ENCODE measurements at regions not wholly inside any gene's neighbourhood (a gene's known extent, or its start where the extent isn't known, plus 50 kb on each side); places are given as distances from the start of the nearest gene placed in this dataset.
"Not testable (repeated sequence)": the region's sequence is repeated elsewhere in the genome, so short reads cannot be mapped to it uniquely, and the experiment has no call there.

DNA sequence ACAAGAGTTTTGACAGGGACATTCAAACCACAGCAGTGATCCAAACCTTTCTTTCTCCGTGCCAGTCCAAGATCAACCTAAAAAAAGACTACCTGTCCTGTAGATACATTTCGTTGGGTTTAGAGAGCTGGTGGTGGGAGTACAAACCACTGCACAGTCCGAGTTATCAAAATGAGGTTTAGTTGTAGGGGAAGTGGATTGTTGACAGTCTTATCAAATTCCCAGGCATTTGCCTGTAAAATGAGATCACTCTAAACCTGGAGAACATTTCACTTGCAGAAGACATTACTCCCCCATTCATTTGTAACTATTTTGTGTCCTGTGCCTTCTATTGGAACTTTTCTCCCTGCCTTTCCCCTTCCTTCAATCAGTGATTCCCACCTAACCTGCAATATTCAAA, 469.6 kb upstream of the JARID2 start:
- no peak for DNase-seq

DNA sequence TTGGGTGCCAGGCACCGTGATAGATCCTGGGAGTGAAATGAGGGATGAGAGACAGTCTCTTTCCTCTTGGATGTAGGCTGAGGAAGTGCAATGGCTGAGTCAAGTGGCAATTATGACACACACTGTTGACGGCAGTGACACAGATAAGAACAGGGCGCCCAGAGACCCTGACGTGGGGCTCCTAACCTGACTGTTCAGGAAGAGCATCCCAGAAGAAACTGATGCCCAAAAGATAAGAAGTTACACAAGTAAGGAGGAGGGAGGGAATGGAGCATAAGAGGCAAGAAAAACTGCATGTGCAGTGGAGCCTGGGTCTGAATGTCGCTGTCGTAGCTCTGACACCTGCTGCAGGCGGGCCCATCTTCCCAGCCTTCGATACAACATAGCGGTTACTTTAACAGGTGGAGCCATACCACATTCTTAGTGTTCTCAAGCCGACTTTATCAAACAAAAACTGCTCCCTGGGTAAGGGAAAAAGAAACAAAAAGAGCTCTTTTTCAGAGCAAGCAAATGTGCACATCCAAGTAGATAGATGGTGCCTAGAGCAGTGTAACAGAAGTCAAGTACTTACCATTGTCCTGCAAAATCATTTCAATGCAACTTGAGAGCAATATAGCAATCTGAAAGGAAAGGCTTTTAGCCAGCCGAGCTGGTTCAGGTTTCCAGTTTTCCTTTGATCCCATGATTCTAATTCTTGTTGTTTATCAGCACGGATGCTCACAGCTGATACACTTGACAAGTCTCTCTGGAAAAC, 463.9 kb upstream of the JARID2 start:
- DNase-seq = no peak

DNA sequence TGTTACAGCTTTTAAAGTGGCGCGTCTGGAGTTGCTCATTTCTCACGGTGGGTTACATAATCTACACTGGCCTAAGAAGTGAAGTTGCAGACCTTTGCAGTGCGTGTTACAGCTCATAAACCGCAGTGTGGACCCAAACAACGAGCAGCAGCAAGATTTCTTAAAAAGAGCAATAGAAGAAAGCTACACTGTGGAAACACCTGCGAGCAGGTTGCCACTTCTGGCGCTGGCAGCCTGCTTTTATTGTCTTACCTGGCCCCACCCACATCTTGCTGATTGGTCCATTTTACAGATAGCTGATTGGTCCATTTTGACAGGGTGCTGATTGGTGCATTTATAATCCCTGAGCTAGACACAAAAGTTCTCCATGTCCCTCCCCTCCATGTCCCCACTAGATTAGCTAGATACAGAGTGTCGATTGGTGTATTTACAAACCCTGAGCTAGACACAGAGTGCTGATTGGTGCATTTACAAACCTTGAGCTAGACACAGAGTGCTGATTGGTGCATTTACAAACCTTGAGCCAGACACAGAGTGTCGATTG, 462.9 kb upstream of the JARID2 start:
- DNase-seq = not testable (repeated sequence)

DNA sequence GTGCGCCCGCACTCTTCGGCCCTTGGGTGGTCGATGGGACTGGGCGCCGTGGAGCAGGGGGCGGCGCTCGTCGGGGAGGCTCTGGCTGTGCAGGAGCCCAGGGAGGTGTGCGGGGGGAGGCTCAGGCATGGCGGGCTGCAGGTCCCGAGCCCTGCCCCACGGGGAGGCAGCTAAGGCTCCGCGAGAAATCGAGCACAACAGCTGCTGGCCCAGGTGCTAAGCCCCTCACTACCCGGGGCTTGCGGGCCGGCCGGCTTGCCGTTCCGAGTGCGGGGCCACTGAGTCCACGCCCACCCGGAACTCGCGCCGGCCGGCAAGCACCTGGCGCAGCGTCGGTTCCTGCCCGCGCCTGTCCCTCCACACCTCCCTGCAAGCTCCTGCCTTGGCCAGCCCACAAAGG, 462.3 kb upstream of the JARID2 start:
- DNase-seq = no peak

DNA sequence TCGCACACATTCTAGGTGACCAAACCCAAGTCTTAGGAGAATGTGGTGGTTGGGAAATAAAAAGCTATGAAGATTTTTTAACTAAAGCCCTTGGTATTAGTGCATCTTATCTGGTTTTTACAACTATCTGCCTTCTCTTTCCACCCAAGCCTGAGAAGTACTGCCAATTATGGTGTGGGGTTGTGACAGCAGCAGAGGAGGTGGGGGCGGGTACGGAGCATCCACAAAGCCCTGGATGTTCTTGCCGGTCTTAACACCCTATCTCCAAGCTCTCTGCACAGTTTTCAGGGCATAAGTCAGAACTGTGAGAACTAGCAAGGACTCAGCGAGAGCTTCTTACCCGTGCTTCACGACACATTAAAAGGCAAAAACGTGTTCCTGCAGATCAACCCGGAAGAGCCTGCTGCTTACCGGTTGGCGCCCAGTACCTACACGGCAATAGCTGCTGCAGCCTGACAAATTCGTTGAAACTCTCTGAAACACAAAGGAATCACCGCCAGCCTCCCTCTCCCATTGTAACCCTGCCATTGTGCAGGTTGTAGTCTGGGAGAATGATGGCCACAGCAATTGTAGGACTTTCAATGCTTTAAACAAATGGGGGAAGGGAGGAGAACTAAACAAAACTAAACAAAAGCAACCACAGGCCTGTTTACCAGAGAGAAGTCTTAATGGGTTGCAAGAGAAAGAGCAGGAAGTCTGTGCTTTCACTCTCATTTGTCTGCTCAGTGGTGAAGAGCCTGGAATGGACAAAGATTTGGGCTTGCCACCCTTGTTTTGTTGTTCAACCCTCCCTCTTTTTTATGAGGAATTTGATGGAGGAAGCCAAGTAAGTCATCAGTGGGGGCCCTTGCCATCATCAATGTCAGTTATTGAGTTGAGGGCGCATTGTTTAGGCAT, 461.0 kb upstream of the JARID2 start:
- DNase-seq = no peak

DNA sequence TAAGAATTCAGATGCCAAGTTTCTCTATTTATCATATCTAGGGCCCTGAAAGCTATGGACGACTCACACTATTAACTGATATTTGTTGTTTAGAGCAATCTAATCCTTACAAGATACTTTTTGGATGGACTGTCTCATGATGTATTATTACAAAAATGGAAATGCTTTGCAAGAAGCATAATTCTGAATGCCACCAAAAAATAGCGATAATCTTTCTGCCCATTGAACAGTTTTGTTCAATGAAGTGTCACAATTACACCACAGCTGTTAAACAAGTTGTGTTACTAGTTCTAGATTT, 460.4 kb upstream of the JARID2 start:
- DNase-seq = no peak

DNA sequence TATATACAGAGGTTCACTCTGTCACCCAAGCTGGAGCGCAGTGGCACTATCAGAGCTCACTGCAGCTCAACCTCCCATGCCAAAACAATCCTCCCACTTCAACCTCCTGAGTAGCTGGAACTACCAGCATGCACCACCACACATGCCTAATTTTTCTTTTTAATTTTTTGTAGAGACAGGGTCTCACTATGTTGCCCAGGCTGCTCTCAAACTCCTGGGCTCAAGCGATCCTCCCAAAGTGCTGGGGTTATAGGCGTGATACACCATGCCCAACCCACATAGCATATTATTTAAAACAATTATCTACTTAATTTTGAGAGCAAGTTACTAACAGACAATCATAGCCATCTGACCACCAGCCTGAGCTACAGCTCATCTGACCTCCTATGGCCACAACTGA, 459.9 kb upstream of the JARID2 start:
- no peak for DNase-seq

DNA sequence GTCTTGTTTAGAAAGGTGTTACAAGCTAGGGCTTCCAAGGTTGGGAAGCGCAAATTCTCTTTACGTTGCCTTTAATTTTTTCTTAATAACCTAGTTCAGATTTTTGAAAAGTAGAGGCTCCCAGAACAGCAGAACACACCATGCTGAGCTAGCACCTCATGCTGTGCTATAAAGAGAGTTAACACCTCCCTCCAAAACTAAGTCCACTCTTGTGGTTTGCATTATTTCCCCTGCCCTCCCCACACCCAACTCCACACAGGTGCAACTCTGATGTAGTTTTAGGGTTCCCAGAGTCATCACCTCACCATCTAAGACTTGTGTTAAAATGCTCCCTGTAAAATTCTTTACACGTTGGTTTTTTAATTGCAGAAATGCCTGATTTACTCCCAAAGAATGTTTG, 459.4 kb upstream of the JARID2 start:
- no peak for DNase-seq

DNA sequence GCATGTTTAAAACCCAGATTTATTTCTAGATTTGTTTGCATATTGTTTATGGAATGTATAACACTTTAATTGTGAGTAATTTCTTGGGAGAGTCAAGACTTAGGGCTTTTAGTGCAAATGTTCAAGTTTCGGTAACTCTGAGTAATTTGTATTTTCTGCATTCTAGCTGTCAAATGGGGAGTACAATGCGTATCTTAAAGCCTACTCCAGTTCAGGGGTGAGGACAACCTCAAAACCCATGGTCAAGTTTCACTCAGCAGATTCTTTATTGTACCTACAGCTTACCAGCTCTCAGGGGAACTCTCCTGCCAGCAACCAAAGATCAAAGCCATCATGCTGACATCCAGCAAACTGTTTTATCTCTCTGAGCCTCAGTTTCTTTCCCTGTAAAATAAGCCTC, 458.6 kb upstream of the JARID2 start:
- DNase-seq = no peak

DNA sequence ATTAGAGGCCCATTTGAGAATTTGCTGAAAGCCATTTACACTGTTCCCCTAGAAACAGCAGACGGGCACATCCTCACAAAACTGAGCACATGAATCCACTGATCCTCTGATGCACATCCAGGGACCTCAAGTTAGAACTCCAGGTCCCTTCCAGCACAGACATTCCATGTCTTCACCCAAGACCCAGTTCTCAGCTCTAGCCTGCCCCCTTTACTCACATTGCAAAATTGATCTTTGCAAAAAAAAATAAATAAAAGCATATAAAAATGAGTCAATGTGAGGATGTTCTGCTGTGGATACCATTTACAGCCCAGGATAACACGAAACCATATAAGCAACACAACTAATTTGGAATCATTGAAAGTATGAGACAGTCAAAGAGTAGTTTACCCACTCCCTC, 458.2 kb upstream of the JARID2 start:
- no peak for DNase-seq

DNA sequence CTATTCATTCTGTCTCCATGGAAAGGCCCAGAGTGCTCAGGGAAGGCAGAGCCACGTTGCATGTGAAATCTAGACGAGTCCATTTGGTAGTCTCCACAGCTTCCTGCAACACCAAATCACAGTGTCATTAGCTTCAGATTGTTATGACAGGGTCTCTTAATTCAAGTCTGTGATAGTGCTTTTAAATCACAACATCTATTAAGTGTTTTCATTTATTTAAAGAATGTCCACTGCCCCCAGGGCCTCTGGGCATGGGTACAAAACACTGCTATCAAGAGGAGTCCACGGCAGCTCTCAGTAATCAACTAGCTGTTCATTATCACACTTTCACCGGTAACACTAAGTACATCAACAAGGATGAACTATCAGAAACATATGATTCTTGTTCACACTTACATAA, 455.9 kb upstream of the JARID2 start:
- no peak for DNase-seq

DNA sequence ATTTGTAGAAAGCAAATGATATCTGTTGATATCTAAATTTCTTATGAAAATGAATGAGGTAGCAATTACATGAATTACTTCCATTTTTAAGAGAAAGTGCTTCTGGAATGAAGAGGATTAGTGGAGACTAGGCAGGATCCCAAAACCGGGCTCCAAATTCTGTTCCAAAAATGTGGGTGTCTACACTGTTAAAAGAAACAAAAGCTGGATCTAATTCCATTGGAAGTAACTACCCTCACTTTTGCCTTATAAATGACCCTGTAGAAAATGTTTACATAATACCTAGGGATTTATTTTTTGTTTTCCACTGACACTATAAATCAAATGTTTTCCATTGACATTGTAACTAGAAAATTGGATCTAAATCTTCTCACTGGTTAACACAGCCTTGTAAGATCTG, 454.9 kb upstream of the JARID2 start:
- no peak for DNase-seq

DNA sequence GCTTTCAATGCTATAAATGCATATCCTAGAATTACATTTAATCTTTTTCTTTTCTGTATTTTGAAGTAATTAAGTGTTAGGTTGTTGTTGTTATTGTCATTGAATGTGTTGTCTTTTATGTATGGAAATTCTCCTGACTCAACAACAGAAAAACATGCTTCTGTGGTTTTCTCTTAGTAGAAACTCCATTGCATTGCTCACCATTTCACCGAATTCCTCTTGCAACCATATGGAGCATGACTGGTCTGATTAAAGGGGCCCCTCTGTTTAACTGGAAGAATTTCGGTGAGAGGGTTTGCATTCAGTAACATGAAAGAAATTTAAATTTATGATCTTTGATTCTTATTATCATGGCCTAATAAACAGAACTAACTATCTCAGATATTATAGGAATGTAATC, 454.3 kb upstream of the JARID2 start:
- no peak for DNase-seq

DNA sequence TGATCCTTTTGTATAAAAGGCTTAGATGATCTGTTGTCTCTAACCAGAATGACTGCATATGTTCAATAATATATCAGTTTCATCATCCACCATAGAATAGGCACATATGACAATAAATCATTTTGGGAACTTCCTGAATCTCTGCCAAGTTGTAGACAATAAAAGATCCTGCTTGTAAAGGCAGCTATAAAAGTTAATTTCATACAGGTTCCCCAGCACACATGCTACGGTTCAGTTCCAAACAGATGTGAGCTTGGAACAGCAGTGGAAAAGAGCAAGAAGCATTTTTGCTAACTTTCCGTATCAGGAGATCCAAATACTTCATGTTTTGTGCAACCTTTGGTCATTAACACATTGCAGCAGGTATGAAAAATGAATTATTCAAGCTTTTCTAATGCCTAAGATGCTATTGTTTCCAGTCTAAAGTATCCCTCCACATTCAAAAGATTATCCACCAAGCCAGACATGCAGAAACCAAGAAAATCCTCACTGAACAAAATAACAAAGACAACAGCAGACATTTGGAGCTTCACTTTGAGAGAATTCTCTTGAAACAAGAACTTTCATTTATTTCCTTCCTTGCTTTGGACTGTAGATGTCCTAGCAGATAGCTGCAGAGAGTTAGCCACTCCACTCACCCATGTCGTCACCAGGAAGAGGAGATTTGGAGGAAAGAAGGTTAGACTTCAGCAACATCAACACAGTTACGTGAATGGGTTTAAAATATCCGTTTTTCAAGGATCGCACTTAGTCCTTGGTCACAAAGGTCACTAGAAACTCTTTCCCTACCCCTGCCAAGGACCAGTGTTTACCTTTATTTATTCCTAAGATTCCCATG, 453.5 kb upstream of the JARID2 start:
- DNase-seq = no peak

DNA sequence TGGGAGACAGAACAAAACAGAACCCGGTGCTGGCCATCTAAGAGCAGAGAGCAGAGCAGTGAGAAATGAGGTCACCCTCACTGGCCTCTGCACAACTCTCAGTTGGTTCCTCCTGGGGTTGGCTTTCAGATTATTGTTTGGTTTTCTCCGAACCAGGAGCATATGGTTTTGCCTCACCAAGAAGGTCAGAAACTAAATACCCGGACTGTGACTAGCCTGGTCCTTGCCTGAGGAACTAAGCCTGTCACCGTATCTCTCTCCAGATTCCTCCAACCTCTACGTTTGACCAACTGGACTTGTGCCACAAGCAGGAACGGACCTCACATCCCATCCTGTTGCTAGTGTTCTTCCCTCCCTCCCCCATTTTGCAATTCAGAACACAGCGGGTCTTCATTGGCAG, 450.4 kb upstream of the JARID2 start:
- no peak for DNase-seq

DNA sequence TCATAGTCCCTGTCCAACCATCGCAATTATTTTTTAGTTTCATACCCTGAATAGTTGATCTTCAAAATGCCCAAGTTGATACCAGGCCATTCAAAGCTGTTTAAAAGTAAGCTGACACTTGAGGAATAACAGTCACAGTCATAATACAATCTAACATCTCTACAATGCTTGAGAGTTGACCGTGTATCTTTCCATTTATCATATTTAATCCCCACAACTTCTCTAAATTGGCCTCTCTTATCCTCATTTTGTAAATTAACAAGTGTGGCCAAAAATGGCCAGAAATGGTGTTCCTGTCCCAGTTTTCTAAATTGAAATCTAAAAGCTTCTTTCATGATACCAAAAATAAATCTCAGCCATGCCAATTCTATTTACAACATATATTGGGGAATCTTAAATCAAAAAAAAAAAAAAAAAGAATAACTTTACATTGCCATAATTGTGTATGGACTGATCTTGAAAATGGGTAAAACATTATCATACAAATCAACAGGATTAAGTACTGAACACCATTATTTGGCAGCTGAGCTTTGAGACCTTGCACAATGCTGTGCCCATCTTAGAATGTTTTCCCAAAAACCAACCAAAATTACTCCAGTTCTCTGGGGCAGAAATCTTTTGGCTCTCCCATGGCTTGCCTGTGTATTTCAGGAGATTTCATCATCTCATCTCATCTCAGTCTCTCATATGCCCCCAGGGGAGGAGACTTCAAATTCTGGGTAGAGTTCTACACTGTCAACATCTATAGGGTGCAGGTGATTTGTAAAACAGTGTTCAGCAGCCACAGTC, 448.7 kb upstream of the JARID2 start:
- no peak for DNase-seq

DNA sequence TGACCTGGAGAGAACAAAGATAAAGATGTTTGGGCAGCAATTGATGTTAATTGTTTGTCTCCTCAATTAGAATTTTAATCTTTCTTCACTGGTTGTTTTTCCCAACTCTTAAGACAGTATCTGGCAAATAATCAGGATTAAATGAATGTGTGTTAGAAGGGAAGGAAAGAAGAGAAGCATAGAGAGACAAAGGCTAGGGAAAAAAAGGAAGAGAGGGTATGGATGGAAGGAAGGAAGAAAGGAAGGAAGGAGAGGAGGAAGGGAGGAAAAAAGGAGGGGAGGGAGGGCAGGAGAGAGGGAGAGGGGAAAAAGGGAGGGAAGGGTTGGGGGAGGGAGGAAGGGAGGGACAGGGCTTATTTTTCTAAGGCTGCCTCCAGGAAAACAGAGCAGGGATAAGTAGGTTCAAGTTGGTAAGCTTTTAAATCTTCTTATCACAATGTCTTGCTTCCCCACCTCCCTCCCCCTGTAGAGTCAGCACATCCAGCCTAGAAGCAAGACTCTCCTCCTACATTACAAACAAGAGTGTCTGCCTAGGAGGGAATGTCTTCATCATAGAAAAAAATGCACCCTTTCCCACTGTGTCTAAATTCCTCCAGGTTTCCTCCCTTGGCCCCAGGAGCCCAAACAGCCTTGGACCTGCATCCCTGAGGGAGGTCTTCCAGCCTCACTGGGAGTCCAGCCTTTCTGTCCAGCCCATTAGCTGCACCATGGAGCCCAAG, 447.8 kb upstream of the JARID2 start:
- no peak for DNase-seq

DNA sequence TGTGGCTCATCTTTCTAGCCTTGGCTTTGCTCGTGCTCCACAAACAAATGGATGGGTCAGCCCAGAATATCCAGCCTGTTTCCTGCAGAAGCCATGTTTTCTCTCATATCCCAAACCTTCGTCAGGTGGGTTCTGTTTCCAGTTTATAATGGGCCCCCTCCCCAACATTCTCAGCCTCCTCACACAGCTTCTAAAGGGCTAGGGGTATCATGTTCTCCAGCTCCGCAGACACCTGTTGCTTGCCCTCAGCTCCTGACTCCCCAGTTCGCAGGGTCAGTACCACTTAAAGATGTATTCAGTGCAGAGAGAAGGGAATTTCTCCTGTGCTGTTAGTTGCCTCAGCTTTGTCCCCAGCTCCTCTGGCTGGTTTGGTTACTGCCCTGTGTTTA, 447.3 kb upstream of the JARID2 start:
- DNase-seq = no peak

DNA sequence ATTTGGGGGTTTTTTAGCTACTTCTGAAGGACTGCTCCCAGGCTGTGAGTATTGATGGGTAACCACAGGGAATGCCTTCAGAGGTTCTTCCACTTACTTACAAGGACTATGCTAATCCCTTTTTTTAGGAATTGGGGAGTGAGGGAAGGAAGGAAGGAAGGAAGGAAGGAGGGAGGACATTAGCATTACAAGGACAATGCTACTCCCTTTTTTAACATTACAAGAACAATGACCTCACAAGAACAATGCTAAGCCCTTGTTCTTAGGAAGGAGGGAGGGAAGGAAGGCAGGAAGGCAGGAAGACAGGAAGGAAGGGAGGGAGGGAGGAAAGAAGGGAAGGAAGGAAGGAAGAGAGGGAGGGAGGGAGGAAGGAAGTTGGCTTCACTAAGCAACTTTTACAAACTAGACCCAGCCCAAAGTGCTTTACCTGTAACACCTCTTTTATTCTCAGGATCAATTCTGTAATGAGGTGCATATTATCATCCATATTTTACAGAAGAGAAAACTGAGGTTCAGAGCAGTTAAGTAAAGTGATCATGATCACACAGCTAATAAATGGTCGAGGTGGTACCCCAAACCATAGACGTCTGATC, 446.8 kb upstream of the JARID2 start:
- no peak for DNase-seq

DNA sequence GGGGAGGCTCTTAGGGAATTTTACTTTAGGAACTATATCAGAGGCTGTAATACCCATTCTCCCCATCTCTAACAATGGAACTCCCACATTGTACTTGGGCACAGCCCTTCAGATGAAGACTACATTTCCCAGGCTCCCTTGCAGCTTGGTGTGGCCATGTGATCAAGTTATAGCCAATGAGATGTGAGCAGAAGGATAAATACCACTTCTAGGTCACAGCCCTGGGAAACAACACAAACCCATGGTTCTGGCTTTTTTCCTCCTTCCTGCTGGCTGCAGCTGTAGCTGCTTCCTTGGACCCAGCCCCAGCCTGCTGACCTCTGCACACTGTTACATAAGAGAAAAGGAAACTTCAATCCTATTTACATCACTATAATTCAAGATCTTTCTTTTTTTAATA, 445.9 kb upstream of the JARID2 start:
- no peak for DNase-seq

DNA sequence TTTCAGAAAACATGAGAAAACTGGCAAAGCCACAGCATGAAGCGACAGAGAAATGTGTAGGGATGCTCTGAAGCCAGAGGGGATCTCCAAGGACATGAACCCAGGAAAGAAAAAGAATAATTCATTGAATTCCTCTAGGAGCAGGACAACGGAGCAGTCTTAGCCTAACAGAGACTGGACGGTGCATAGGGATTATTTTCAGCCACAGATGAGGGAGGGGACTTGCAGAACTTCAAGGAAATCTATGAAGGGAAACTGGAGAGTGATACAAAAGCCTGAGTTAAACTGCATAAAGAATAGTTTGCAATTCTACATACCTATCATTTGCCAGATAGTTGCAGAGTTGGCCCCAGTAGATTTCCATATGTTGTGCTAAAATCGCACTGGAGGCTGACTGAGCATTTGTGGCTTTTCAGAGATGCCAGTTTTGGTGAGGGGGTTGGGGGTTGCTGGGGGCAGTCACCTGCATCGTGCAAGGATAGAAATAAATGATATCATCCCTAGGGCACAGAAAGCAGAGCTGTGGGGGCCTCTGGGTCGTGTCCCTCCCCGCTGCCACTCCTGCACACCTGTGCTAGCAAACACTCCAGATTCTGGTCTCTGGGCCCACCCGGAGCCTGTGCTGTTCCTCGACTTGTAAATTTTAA, 443.2 kb upstream of the JARID2 start:
- DNase-seq = no peak

Measured in amniotic stem cell (primary cell).